Activated CD4-positive, alpha-beta T cell treated with anti-CD3 and anti-CD28 coated beads, Interleukin-2, amount 10 ng/mL, durations not matched to agents 24 days and 14 days (primary cell): ENCODE measurements at regions not wholly inside any gene's neighbourhood (a gene's known extent, or its start where the extent isn't known, plus 50 kb on each side); places are given as distances from the start of the nearest gene placed in this dataset.

Experiments
- DNase-seq: peaks from one replicate; pipeline ENCODE4 v3.0.0; 2022
- H3K27ac Mint-ChIP-seq: one replicate; pipeline ENCODE4 v1.8.0; 2022; ENCODE audit warnings: mild to moderate bottlenecking, mixed read lengths
- H3K27me3 Mint-ChIP-seq: one replicate; pipeline ENCODE4 v1.8.0; 2022; ENCODE audit warnings: mixed read lengths
- H3K36me3 Mint-ChIP-seq: one replicate; pipeline ENCODE4 v1.8.0; 2022; ENCODE audit warnings: low read depth, mild to moderate bottlenecking, mixed read lengths
- H3K4me1 Mint-ChIP-seq: one replicate; pipeline ENCODE4 v1.8.0; 2021; ENCODE audit warnings: mixed read lengths
- H3K4me3 Mint-ChIP-seq: one replicate; pipeline ENCODE4 v1.8.0; 2022; ENCODE audit warnings: mild to moderate bottlenecking, moderate library complexity, mixed read lengths
- H3K9me3 Mint-ChIP-seq: one replicate; pipeline ENCODE4 v1.8.0; 2021; ENCODE audit warnings: mixed read lengths
- intact Hi-C: fragments of 100-400 bp; cut with micrococcal nuclease; formaldehyde crosslinking; loops from one replicate; pipeline ENCODE4 v1.15.1; 2023

DNA sequence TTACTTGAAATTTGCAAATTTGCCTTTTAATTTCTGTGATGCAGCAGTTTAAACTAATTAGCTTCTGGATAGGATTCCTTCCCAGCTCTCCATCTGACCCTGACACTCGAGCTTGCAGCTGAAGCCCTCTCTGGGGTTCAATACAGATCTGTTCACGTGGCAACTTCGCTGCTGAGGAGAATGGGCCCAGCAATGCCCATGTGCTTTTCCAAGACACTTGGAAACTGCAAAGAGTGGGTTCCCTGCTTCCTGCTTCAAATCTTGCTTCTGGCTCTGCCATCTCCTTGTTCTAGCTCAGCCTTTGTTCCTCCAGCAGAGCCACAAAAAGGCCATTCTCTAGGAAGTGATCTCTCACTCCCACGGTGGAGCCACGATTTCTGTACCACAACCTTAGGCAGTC, 50.0 kb upstream of the IRX6 start:
- no peaks in the 10 kb centered on the region for H3K27me3 Mint-ChIP-seq
- H3K36me3 Mint-ChIP-seq: no peaks in the 10 kb centered on the region
- intact Hi-C loops: no loop called here

More for the DNA sequence above, 50.0 kb upstream of the IRX6 start:
- H3K9me3 Mint-ChIP-seq: no peaks in the 10 kb centered on the region
- no peaks in the 10 kb centered on the region for H3K4me1 Mint-ChIP-seq
- DNase-seq: no peak
- no peak overlapping the region for H3K27ac Mint-ChIP-seq
- no peak overlapping the region for H3K4me3 Mint-ChIP-seq
